Activated gamma-delta T cell treated with Interleukin-2 at 50 U/mL for 16 hours (primary cell): ENCODE measurements at regions not wholly inside any gene's neighbourhood (a gene's known extent, or its start where the extent isn't known, plus 50 kb on each side); places are given as distances from the start of the nearest gene placed in this dataset.
"Not testable (repeated sequence)": the region's sequence is repeated elsewhere in the genome, so short reads cannot be mapped to it uniquely, and the experiment has no call there.

Source experiments
- DNase-seq: peaks from one replicate; pipeline ENCODE4 v3.0.0-alpha.2; 2020

DNA sequence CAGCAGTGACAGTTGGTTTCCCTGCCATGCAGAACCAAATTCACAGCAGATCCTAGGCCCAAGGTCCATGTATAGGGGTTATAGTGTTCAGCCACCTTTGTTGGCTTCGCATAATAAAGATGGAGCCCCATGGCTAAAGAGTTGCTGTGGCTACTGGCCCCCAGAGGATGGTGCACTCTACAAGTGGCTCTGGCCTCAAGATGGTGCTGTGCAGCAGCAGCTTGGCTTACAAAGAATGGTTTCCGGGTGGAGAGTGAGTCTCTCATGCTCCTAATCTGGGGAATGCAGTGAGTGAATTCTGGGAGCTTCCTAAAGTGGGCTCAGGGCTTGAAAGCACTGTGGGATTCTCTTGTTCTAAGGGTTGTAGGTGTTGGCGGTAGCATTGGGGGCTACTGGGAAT, 1199.7 kb downstream of the CNTNAP5 start:
- no peak for DNase-seq

DNA sequence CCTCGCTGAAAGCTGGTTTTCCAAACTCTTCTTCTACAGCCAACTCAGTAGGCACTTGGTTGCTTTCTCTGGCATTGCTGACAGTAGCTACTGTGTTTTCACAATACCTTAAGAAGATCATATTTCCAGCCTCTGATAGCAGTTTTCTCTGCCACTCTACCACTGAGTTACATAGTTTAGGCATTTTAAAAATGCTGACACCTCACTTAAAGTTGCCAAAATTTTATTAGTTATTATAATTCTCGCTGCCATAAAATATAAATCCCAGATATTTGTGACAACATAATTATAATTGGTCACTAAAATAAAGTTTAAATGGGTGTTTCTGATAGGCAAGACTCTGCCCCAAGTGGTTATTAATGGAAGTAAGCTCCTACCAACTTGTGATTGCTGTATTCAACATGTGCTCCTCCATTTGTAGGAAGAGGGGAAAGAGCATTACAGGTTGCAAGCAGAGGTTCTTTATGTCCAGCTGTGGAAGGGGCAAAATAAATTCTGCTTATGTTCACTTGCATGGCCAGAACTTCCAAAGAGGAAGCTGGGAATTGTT, 1202.8 kb downstream of the CNTNAP5 start:
- no peak for DNase-seq

GRCh38 chr2:125240870-125241269, 1215.8 kb downstream of the CNTNAP5 start:
- no peak for DNase-seq

DNA sequence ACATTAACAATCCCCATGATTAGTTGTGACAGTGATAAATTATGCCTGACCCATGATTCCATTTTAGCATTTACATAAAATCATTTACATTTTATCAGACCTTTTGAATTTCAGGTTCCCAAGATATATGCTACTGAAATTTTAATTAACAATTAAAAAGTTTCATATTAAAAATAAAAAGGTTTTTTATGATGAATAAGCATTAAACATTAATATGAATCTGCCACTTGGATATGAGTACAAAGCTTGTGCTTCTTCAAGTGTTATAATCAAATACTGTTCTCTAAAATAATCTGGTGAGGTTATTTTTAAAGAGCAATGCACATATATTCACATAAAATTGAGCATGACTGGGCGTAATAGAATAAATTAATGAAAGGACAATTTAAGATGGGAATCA, 1218.0 kb downstream of the CNTNAP5 start:
- no peak for DNase-seq

GRCh38 chr2:125254010-125254409, 1228.9 kb downstream of the CNTNAP5 start:
- no peak for DNase-seq

DNA sequence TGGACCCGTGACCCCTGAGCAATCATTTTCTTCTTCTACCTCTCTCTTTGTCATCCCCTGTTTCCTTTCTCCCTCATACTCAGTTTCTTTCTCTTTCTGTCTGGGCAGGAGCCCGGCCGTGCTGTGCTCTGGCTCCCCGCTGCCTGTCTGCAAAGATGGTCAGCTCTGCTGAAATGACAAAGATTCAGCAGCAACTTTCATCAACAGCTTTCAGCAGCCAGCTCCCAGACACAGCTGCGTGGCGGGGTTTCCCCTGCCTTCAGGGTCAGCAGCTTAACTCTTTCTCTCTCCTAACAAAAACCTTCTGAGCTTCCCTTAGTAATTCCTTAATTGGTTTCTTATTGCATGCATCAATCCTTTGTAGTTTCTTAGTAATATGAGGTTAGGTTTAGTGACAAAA, 1234.4 kb downstream of the CNTNAP5 start:
- no peak for DNase-seq

GRCh38 chr2:125260366-125260930, 1235.4 kb downstream of the CNTNAP5 start:
- DNase-seq = not testable (repeated sequence)

DNA sequence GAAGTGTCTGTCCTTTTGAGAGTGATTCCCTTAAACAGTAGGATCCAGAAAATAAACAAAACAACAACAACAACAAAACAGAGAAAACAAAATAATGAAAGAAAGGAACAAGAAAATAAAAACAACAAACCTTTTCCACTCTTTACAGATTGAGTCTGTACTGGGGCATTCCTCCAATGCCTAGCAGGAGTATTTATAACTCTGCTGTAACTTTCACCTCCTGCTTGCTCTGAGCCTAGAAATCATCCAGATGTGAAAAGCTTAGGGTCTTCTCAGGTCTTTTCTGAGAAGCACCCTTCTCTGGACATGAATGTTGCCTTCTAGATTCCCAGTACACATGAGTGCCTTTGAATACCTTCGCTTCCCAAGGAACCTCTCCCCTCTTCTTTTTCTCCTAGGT, 1239.4 kb downstream of the CNTNAP5 start:
- DNase-seq = no peak

- no peak for DNase-seq
Measured at GRCh38 chr2:125267683-125268082, 1242.6 kb downstream of the CNTNAP5 start.

DNA sequence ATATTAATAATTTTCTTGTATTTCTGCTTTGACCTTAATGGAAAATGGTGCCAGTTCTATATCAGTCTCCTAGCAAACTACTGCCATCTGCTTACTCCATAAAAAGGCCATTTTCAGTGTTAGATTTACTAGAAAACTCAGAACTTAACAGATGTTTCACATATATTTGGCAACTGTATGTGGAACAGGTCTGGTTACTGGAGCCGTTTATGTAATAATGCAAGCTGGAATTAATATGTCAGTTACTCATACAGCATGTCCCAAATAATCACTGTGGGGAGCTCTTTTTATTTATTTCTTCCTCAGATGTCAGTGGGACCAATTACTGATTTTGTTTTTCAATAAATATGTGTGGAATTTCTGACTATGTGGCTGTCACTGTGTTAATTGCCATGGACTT, 1247.6 kb downstream of the CNTNAP5 start:
- DNase-seq = no peak

- no peak for DNase-seq
Measured at GRCh38 chr2:125274718-125275117, 1249.6 kb downstream of the CNTNAP5 start.

DNA sequence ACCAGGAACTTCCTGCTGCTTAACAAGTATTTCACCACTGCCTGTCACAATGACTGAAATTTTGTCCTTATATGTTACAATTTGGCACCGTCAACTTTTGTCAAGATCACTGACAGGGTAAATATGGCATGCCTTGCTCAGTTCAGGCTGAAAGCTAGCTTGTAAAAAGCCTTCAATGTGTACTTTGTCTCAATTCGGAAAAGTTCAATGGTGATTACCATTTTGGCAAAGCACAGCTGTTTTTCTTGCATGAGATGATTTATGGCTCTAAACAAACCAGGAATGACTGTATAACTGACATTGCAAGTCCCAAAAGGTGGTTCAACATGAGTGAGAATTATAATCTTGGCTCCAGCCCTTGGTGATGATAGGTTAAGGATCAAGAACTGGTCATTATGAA, 1255.2 kb downstream of the CNTNAP5 start:
- no peak for DNase-seq

GRCh38 chr2:125281242-125281641, 1256.2 kb downstream of the CNTNAP5 start:
- no peak for DNase-seq

DNA sequence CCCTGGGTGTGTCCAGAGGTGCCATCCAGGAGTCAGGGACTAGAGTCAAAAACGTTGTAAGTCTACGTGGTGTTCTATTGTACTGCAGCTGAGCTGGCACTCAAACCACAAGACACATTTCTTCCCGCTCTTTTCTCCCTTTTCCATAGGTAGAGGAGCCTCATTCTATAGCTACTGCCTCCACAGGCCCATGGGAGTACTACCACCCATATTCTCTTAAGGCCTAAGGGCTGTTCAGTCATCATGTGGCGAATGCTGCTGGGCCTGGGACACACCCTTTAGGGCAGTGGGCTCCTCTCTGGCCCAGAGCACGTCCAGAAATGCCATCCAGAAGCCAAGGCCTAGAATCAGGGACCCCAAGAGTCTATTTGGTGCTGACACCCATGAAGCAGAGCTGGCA, 1271.7 kb downstream of the CNTNAP5 start:
- DNase-seq = no peak

DNA sequence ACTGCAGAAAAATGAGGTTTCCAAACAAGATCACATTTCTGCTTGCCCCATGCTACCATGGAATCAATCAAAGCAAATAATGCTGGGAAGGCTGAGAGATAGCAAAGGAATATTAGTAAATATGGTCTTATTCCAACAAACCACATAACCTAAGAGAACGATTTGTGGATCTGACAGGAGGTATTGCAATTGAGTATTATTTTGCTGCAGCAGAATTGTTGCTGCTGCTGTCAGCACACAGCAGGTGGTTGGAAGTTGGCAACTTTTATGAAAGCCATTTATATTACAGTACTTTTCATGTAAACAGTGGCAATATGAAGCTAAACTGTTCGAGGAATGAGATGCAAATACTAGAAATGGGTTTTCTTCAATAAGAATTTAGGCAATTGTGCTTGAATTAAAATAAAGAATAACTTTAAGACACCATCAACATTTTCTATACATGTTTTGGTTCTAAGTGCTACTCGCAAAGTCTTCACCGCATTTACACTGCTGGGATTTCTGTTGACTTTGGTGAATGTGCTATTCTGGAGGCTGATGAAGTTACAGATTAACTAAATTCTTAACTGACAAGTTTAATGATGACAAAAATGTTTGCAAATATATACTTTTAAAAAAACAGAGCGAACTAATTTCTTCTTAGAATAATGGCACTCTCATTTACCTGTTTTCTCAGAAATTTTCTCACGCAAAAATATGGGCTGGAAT, 1285.7 kb downstream of the CNTNAP5 start:
- no peak for DNase-seq

DNA sequence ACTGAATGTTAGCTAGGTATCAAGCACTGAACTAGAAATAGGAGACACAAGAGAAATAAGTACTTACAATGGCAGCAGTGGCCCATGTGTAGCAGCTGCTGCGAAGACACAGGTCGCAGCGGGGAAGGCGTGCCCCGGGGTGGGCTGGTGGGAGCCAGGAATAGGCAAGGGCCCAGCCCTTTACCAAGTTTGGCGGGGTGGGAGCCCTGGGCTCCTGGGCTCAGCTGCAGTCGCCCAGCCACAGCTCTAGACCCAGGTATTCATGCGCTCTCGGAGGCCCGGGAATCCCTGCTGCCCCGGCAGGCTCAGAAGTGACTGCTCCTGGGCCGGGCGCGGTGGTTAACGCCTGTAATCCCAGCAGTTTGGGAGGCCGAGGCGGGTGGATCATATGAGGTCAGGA, 1287.3 kb downstream of the CNTNAP5 start:
- DNase-seq = no peak

DNA sequence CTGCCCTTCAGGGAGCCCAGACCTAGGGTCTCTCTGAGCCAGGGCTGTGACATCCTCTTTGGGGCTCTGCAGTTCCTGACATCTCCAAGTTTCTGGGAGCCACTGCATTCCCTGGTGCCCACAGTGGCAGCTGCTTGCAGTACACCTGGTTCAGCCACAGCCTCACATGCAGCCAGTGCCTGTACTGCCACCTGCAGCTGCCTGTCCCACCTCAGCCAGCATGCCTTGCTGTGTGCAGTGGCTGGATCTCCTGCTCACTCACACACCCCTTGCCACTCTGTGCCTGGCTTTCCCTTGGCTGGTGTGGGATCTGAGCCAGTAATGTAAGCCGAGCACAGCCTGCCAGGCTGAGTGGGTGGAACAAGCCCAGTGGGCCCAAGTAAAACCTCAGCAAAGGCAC, 1288.7 kb downstream of the CNTNAP5 start:
- no peak for DNase-seq

DNA sequence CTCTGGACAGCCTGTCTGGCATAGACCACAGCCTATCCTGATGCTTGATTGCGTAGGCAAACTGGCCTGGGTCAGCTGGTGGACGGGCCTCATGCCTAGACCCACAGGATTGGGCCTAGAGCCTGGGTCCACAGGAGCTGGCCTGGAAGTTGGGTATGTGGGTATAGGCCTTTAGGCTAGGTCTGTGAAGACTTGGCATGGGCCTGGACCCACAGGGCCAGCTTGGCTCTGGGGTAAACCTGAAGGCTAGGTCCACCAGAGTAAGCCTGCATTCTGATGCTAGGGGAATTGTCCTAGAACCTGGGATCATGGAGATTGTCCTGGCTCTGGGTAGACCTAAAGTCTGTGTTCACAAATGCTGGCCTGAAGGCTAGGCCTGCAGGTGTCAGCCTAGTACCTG, 1293.7 kb downstream of the CNTNAP5 start:
- DNase-seq = no peak

GRCh38 chr2:125324273-125324672, 1299.2 kb downstream of the CNTNAP5 start:
- DNase-seq = no peak

- no peak for DNase-seq
Measured at GRCh38 chr2:125330133-125330532, 1305.0 kb downstream of the CNTNAP5 start.

GRCh38 chr2:125341353-125341752, 1314.6 kb upstream of the GYPC start:
- no peak for DNase-seq

GRCh38 chr2:125353542-125353941, 1302.4 kb upstream of the GYPC start:
- DNase-seq = not testable (repeated sequence)

GRCh38 chr2:125364192-125364983, 1291.6 kb upstream of the GYPC start:
- DNase-seq = no peak

DNA sequence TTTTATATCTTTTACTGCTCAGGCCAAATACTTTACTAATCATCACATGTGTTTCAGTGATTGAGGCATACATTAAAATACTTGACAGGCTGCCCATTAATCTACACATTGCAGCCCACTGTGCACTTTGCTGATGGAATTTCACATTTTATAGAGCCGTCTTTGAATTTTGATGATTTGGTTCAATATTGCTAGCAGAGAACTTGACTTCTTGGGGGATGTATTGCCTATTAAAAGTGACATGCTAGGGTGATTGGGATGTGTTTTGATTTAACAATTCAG, 1291.0 kb upstream of the GYPC start:
- no peak for DNase-seq
